K562 (cell line): ENCODE measurements at regions not wholly inside any gene's neighbourhood (a gene's known extent, or its start where the extent isn't known, plus 50 kb on each side); places are given as distances from the start of the nearest gene placed in this dataset.

Experiments used
- EZH2 ChIP-seq: IDR thresholded peaks from 2 replicates; pipeline ENCODE4 v1.6.1; 2012; ENCODE audit warnings: low read depth, mild to moderate bottlenecking, inconsistent platforms, low read length, borderline replicate concordance
- NR2C2 ChIP-seq, 2 experiments: fragments of 200-800 bp in 1 of 2; sonication (Bioruptor generic) in 1 of 2; sonication (generic) in 1 of 2; formaldehyde crosslinking in 1 of 2; IDR thresholded peaks; 2 replicates each; pipeline versions ENCODE4 v1.6.1 to v1.8.0; 2016 to 2022; ENCODE audit warnings: mild to moderate bottlenecking in 1 of 2, missing compliant biosample characterization in 1 of 2, missing genetic modification characterization in 1 of 2, missing genetic modification reagents in 1 of 2
- PHF20 ChIP-seq: fragments of 450-650 bp; IDR thresholded peaks from 2 replicates; pipeline ENCODE4 v1.6.1; 2018; ENCODE audit not compliant: partially characterized antibody
- XRCC5 ChIP-seq: fragments of 200-400 bp; formaldehyde crosslinking; IDR thresholded peaks from 2 replicates; pipeline ENCODE4 v1.6.1; 2017; ENCODE audit warnings: low read depth, mild to moderate bottlenecking, low read length
- TF ChIP-seq, protein P1 (sequence below): fragments of 200-600 bp; sonication (generic); IDR thresholded peaks from one replicate; pipeline ENCODE4 v1.6.1; 2012; ENCODE audit warnings: mild to moderate bottlenecking, low read depth, low read length, inconsistent platforms
- TF ChIP-seq, protein P2 (sequence below): sonication (generic); formaldehyde crosslinking; IDR thresholded peaks from 2 replicates; pipeline ENCODE4 v1.8.0; 2022; ENCODE audit warnings: missing genetic modification reagents, mild to moderate bottlenecking, borderline replicate concordance
- TF ChIP-seq, protein P3 (sequence below), 3 experiments: IDR thresholded peaks in 2 of 3; conservative IDR thresholded peaks in 1 of 3; 2 replicates each; pipeline ENCODE4 v1.5.1; 2011 to 2012; ENCODE audit warnings: low read length in 3 of 3, mild to moderate bottlenecking in 3 of 3, control low read depth in 2 of 3, improper control_type of control experiment in 1 of 3, inconsistent platforms in 1 of 3, low read depth in 1 of 3, mixed read lengths in 1 of 3, moderate library complexity in 1 of 3; ENCODE audit not compliant: insufficient read depth in 2 of 3

DNA sequence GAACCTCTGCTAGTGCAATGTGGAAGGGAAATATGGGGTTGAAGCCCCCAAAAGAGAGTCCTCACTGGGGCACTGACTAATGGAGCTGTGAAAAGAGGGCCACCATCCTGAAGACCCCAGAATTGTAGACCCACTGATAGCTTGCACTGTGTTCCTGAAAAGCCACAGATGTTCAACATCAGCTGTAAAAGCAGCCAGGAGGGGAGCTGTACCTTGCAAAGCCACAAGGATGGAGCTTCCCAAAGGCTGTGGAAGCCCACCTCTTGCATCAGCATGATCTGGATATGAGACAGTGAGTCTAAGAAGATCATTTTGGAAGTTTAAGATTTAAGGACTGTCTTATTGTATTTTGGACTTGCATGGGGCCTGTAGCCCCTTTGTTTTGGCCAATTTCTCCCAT lies 125.8 kb upstream of the TGFBR2 start:
- no peak for TF ChIP-seq EZH2
- TF ChIP-seq NR2C2 (CRISPR knock-in tag; IDR thresholded peaks at IDR 0.05) = no peak
- no peak for TF ChIP-seq NR2C2 (tag; IDR thresholded peaks at IDR 0.05)
- TF ChIP-seq, protein P1, sequence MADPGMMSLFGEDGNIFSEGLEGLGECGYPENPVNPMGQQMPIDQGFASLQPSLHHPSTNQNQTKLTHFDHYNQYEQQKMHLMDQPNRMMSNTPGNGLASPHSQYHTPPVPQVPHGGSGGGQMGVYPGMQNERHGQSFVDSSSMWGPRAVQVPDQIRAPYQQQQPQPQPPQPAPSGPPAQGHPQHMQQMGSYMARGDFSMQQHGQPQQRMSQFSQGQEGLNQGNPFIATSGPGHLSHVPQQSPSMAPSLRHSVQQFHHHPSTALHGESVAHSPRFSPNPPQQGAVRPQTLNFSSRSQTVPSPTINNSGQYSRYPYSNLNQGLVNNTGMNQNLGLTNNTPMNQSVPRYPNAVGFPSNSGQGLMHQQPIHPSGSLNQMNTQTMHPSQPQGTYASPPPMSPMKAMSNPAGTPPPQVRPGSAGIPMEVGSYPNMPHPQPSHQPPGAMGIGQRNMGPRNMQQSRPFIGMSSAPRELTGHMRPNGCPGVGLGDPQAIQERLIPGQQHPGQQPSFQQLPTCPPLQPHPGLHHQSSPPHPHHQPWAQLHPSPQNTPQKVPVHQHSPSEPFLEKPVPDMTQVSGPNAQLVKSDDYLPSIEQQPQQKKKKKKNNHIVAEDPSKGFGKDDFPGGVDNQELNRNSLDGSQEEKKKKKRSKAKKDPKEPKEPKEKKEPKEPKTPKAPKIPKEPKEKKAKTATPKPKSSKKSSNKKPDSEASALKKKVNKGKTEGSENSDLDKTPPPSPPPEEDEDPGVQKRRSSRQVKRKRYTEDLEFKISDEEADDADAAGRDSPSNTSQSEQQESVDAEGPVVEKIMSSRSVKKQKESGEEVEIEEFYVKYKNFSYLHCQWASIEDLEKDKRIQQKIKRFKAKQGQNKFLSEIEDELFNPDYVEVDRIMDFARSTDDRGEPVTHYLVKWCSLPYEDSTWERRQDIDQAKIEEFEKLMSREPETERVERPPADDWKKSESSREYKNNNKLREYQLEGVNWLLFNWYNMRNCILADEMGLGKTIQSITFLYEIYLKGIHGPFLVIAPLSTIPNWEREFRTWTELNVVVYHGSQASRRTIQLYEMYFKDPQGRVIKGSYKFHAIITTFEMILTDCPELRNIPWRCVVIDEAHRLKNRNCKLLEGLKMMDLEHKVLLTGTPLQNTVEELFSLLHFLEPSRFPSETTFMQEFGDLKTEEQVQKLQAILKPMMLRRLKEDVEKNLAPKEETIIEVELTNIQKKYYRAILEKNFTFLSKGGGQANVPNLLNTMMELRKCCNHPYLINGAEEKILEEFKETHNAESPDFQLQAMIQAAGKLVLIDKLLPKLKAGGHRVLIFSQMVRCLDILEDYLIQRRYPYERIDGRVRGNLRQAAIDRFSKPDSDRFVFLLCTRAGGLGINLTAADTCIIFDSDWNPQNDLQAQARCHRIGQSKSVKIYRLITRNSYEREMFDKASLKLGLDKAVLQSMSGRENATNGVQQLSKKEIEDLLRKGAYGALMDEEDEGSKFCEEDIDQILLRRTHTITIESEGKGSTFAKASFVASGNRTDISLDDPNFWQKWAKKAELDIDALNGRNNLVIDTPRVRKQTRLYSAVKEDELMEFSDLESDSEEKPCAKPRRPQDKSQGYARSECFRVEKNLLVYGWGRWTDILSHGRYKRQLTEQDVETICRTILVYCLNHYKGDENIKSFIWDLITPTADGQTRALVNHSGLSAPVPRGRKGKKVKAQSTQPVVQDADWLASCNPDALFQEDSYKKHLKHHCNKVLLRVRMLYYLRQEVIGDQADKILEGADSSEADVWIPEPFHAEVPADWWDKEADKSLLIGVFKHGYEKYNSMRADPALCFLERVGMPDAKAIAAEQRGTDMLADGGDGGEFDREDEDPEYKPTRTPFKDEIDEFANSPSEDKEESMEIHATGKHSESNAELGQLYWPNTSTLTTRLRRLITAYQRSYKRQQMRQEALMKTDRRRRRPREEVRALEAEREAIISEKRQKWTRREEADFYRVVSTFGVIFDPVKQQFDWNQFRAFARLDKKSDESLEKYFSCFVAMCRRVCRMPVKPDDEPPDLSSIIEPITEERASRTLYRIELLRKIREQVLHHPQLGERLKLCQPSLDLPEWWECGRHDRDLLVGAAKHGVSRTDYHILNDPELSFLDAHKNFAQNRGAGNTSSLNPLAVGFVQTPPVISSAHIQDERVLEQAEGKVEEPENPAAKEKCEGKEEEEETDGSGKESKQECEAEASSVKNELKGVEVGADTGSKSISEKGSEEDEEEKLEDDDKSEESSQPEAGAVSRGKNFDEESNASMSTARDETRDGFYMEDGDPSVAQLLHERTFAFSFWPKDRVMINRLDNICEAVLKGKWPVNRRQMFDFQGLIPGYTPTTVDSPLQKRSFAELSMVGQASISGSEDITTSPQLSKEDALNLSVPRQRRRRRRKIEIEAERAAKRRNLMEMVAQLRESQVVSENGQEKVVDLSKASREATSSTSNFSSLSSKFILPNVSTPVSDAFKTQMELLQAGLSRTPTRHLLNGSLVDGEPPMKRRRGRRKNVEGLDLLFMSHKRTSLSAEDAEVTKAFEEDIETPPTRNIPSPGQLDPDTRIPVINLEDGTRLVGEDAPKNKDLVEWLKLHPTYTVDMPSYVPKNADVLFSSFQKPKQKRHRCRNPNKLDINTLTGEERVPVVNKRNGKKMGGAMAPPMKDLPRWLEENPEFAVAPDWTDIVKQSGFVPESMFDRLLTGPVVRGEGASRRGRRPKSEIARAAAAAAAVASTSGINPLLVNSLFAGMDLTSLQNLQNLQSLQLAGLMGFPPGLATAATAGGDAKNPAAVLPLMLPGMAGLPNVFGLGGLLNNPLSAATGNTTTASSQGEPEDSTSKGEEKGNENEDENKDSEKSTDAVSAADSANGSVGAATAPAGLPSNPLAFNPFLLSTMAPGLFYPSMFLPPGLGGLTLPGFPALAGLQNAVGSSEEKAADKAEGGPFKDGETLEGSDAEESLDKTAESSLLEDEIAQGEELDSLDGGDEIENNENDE = no peak
- TF ChIP-seq, protein P2, sequence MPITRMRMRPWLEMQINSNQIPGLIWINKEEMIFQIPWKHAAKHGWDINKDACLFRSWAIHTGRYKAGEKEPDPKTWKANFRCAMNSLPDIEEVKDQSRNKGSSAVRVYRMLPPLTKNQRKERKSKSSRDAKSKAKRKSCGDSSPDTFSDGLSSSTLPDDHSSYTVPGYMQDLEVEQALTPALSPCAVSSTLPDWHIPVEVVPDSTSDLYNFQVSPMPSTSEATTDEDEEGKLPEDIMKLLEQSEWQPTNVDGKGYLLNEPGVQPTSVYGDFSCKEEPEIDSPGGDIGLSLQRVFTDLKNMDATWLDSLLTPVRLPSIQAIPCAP = no peak
- TF ChIP-seq, protein P3, sequence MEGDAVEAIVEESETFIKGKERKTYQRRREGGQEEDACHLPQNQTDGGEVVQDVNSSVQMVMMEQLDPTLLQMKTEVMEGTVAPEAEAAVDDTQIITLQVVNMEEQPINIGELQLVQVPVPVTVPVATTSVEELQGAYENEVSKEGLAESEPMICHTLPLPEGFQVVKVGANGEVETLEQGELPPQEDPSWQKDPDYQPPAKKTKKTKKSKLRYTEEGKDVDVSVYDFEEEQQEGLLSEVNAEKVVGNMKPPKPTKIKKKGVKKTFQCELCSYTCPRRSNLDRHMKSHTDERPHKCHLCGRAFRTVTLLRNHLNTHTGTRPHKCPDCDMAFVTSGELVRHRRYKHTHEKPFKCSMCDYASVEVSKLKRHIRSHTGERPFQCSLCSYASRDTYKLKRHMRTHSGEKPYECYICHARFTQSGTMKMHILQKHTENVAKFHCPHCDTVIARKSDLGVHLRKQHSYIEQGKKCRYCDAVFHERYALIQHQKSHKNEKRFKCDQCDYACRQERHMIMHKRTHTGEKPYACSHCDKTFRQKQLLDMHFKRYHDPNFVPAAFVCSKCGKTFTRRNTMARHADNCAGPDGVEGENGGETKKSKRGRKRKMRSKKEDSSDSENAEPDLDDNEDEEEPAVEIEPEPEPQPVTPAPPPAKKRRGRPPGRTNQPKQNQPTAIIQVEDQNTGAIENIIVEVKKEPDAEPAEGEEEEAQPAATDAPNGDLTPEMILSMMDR (IDR thresholded peaks at IDR 0.05 in 2 of 3, conservative IDR thresholded peaks at IDR 0.05 in 1 of 3; ENCODE audit: insufficient read depth in 2 of 3, low read depth in 1 of 3, low read length in 3 of 3) = no peak
- no peak for TF ChIP-seq XRCC5
- TF ChIP-seq PHF20 = no peak
